IMR-90 (cell line): ENCODE measurements at regions not wholly inside any gene's neighbourhood (a gene's known extent, or its start where the extent isn't known, plus 50 kb on each side); places are given as distances from the start of the nearest gene placed in this dataset.

ENCODE experiments used
- BHLHE40 ChIP-seq: fragments of 150-350 bp; IDR thresholded peaks from 2 replicates; pipeline ENCODE4 v1.6.1; 2016; ENCODE audit warnings: mild to moderate bottlenecking, low read depth, low read length
- CEBPB ChIP-seq: IDR thresholded peaks from 2 replicates; pipeline ENCODE4 v1.6.1; 2012; ENCODE audit warnings: low read depth, low read length, improper control_type of control experiment
- CTCF ChIP-seq: conservative IDR thresholded peaks from 2 replicates; pipeline ENCODE4 v1.5.1; 2012; ENCODE audit warnings: mild to moderate bottlenecking, low read depth, low read length, improper control_type of control experiment
- POLR2A ChIP-seq: IDR thresholded peaks from 2 replicates; pipeline ENCODE4 v1.6.1; 2012; ENCODE audit warnings: mild to moderate bottlenecking, low read depth, low read length
- RAD21 ChIP-seq: IDR thresholded peaks from 2 replicates; pipeline ENCODE4 v1.6.1; 2012; ENCODE audit warnings: low read length, improper control_type of control experiment
- RCOR1 ChIP-seq: IDR thresholded peaks from 2 replicates; pipeline ENCODE4 v1.6.1; 2012; ENCODE audit warnings: mild to moderate bottlenecking, low read length, improper control_type of control experiment; ENCODE audit not compliant: insufficient replicate concordance
- RFX5 ChIP-seq: IDR thresholded peaks from 2 replicates; pipeline ENCODE4 v1.8.0; 2012; ENCODE audit warnings: low read depth, mild to moderate bottlenecking, low read length, moderate library complexity
- SMC3 ChIP-seq: fragments of 150-350 bp; IDR thresholded peaks from 2 replicates; pipeline ENCODE4 v1.6.1; 2016; ENCODE audit warnings: low read depth, mild to moderate bottlenecking, antibody characterized with exemption, low read length, moderate library complexity
- USF2 ChIP-seq: fragments of 150-350 bp; IDR thresholded peaks from 2 replicates; pipeline ENCODE4 v1.6.1; 2017; ENCODE audit warnings: mild to moderate bottlenecking, antibody characterized with exemption, low read length, low read depth

GRCh38 chrX:96563646-96564045 is 121.0 kb upstream of the DIAPH2 start:
- TF ChIP-seq CEBPB (0 out of 2 replicates have a peak, but pooled peaks have one; percentile 37), POLR2A (no peak), RCOR1 (no peak), CTCF (no peak), USF2 (no peak), SMC3 (no peak), RAD21 (no peak), BHLHE40 (no peak), RFX5 (no peak)
